GM18867 (cell line): ENCODE measurements at regions not wholly inside any gene's neighbourhood (a gene's known extent, or its start where the extent isn't known, plus 50 kb on each side); places are given as distances from the start of the nearest gene placed in this dataset.
"Not testable (repeated sequence)": the region's sequence is repeated elsewhere in the genome, so short reads cannot be mapped to it uniquely, and the experiment has no call there.

ENCODE experiments used
- ATAC-seq: cut with Tn5 transposase; IDR thresholded peaks from one replicate; pipeline ENCODE4 v1.9.1; 2021; ENCODE audit warnings: mild to moderate bottlenecking, moderate library complexity; ENCODE audit not compliant: unreplicated experiment

DNA sequence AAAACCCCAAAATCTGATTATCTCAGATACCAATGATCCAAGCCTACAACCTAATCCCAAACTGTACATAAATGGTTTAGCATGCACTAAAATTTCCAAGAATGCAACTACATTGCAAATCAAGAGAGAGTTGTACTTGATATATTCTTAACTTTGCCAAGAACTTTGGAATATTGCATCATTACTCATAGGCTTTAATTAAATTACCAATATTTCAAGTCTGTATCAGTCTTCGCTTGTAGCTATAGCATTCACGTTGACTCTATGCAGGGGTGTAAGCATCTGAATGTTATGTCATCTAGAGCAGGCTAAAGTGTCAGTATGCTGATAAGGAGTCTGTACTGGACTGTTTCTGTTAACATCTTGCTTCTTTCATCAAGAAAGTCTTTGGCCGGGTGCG is 56.3 kb downstream of the FOXI3 start:
- no peak for ATAC-seq

GRCh38 chr2:88377641-88377991 is 74.9 kb downstream of the FOXI3 start:
- no peak for ATAC-seq

- no peak for ATAC-seq
Measured at GRCh38 chr2:88372042-88372441, 80.5 kb downstream of the FOXI3 start.

DNA sequence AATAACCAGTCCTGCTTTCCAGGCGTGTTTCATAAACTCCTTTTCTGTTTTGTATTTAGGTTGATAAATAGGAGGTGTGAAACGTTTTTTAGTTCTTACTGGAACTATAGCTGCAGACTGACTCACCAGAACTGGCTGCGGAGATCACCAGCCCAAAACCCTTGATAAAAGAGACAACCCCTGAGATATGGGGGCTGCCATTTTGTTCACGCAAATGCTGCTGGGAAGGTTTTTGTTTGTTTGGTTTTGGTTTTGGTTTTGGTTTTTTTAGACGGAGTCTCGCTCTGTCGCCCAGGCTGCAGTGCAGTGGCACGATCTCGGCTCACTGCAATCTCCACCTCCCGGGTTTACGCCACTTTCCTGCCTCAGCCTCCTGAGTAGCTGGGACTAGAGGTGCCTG is 87.1 kb downstream of the FOXI3 start:
- not testable (repeated sequence) for ATAC-seq

- ATAC-seq: no peak
Measured at GRCh38 chr2:88355486-88355885, 97.0 kb downstream of the FOXI3 start.

DNA sequence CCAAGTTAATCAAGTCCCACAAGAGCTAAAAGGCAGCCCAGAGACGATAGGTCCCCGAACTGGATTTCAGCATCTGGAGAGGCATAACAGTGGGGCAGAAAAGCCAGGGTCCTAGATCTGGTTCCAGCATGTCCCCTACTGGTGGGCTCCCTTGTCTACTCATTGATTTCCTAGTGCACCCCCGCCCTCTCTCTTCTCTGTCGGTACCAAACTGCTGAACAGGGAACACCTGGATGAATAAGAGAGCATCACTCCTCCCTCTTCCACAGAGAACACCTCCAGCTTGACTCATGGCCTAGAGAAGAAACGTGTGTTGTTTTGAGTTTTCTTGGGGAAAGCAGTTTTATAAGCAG is 101.3 kb downstream of the FOXI3 start:
- ATAC-seq: no peak

DNA sequence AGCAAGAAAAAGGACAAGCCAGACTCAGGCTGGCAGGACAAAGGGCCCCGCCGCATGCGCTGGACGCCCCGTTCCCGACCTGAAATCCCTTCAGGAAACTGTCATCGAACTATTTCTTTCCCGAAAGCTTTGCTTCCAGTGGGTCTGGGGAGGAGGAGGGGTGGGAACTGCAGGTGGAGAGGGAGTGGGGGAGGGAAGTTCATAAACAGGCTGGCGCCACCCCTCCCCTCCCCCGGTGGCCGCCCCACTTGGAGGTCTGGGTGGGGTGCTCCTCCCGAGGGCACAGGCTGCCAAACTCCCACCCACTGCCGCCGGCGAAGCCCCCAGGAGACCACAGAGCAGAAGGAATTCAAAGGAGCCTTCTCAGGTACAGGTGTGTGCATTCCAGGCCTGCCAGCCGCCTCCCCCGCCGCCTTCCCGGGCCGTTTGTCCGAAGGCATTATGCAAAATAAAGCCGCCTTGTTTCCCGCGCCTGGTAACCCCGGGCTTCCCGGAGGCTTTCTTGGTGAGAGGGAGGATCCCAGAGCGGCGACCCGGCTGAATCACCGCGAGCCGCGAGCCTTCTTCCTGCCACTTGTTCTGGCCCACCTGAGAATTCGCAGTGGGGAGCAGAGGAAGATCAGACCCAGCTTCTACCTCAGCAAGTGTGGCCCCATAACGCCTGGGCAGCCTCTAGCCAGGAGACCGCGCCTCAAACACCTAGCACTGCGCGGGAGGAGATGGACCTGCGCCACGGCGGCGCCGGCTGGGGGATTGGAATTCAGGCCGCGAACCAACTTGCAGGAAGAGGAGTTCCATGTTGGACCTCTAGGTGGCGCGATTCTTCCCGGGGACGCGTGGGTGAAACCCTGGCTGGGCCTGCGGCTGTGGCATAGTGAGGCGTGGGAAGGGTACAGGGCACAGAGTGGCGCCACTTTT is 101.9 kb downstream of the FOXI3 start:
- no peak for ATAC-seq

DNA sequence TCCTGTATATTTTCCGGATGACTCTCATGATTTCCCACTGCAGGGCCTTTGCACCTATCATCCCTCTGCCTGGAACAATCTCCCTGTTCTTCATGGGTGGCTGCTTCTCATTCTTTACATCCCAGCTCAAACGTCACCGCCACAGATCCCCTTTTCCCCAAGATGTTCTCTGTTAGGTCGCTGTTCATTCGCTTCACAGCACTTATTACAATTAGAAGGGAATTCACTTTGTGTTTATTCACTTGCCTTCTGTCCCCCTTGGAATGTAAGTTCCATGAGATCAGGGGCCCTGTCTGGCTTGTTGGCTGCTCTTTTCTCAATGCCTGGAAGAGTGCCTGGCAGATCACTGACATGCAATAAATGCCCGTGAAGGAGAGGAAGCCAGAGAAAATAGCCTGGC is 106.7 kb downstream of the FOXI3 start:
- no peak for ATAC-seq

- no peak for ATAC-seq
Measured at GRCh38 chr2:88342749-88343148, 109.7 kb downstream of the FOXI3 start.

DNA sequence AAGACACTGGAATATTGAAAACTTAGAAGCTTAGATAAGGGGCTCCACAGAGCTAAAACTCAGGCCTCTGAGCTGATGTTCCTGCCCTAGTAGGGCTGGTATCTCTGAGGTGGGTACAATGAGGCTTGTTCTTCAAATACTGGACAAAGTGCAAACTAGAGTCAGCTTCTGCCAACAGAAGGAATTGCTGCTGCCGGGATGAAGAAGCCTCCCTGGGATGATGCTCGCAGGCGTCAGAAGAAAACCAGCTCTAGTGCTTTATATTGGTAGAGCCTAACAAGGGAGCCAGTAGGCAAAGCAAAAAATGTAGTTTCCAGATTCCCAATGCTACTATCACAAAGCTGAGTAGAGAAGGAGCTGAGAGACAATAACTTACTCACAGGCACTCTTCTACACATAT is 118.1 kb downstream of the FOXI3 start:
- ATAC-seq: no peak

GRCh38 chr2:88331239-88331638 is 121.3 kb downstream of the FOXI3 start:
- ATAC-seq: no peak

DNA sequence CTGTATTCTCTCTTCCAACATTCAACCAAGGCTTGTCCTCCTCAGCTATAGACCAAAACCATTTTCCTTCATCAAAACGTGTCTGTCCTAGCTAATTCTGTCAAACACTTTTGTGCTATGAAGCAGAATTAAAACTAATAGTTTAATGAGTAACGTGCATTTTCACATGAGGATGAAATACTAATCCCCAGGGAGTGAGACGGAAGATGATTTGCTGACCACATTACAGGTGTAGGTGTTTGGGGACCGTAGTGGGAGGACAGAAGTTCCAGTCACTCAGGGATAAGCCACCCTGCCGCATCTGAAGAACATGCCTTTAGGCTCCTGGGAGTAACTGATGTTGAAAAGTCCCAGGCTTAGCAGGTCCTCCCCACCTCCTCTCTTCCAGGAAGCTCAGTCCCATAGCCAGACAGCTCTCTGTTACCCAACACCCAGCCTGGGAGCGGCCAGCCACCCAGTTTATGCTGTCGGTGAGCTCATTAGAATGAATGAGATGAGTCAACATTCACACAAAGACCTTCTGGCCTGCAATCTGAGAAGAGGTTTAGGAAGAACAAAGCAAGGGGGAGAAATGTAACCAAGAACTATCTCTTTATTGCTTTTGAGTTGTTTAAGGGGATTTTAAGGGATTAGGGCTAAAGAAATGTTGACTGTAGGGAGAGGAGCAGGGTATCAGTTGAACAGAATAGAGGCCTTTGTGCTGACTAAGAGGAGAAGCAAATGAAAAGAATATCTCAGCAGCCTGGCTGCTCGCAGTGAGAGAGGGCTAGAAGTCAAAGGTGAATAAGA is 122.5 kb downstream of the FOXI3 start:
- ATAC-seq: peak; percentile 81

GRCh38 chr2:88321449-88322248 is 130.8 kb downstream of the FOXI3 start:
- no peak for ATAC-seq

GRCh38 chr2:88320076-88320773 is 132.3 kb downstream of the FOXI3 start:
- ATAC-seq: no peak

GRCh38 chr2:88318956-88319330 is 133.6 kb downstream of the FOXI3 start:
- ATAC-seq: no peak

- no peak for ATAC-seq
Measured at GRCh38 chr2:88318071-88318955, 134.2 kb downstream of the FOXI3 start.

GRCh38 chr2:88310787-88311186 is 140.6 kb downstream of the THNSL2 start:
- ATAC-seq: no peak

- no peak for ATAC-seq
Measured at GRCh38 chr2:88307817-88308216, 137.7 kb downstream of the THNSL2 start.

DNA sequence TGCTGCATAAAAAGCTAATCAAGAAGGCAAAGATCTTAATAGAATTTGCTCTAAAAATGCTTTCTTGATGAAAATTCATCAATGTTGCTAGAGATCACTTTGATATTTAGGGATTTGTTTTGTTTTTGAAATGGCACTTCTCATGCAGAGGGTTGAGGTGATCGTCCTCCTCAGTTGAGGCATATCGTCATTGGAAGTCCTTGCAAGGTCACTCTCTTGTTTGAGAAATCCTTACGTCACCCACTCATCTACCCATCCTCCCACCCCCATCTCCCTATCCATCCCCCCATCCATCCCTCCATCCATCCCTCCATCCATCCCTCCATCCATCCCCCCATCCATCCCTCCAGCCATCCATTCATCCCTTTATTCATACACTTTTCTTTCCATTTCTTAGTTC is 133.7 kb downstream of the THNSL2 start:
- no peak for ATAC-seq

DNA sequence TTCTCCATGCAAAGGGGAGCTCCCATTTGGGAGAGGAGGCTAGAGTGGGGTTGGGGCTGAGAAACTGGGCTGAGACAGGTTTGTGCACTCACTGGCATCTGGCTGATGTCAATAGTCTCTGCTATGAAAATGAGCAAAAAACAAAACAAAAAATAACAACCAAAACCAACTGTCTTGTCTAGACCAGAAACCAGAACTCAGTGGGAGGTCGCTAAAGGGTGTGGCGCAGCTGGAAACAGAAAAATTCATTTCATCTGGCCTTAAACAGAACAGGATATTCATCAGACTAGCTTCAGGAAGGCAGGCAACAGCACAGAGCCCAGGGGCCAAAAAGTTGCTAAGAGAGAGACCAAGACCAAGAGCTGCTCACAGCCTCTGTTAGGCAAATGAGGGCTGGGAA is 126.1 kb downstream of the THNSL2 start:
- ATAC-seq: peak; percentile 92
